Stimulated activated naive CD8-positive, alpha-beta T cell treated with anti-CD3 and anti-CD28 coated beads, Interleukin-15, amount 100 ng/mL, for 72 hours (primary cell): ENCODE measurements at regions not wholly inside any gene's neighbourhood (a gene's known extent, or its start where the extent isn't known, plus 50 kb on each side); places are given as distances from the start of the nearest gene placed in this dataset.

Source experiments
- ATAC-seq: fragments of 150-1000 bp; cut with Tn5 transposase; 2 replicates; pipeline ENCODE4 v1.10.0; 2021; ENCODE audit warnings: mild to moderate bottlenecking, moderate library complexity
- DNase-seq, 2 donors: peaks; one replicate each; pipeline ENCODE4 v3.0.0; 2021 to 2022
- H3K27ac Mint-ChIP-seq, 2 donors: one replicate each; pipeline ENCODE4 v1.8.0; 2022; ENCODE audit warnings: mild to moderate bottlenecking in 2 of 2, mixed read lengths in 2 of 2, moderate library complexity in 2 of 2
- H3K27me3 Mint-ChIP-seq: one replicate; pipeline ENCODE4 v1.8.0; 2022; ENCODE audit warnings: mixed read lengths
- H3K4me1 Mint-ChIP-seq: one replicate; pipeline ENCODE4 v1.8.0; 2022; ENCODE audit warnings: mild to moderate bottlenecking, mixed read lengths
- H3K4me3 Mint-ChIP-seq, 2 donors: one replicate each; pipeline ENCODE4 v1.8.0; 2022; ENCODE audit warnings: mild to moderate bottlenecking in 2 of 2, mixed read lengths in 2 of 2, moderate library complexity in 1 of 2
- H3K9me3 Mint-ChIP-seq, 2 donors: one replicate each; pipeline ENCODE4 v1.8.0; 2022; ENCODE audit warnings: mixed read lengths in 2 of 2

DNA sequence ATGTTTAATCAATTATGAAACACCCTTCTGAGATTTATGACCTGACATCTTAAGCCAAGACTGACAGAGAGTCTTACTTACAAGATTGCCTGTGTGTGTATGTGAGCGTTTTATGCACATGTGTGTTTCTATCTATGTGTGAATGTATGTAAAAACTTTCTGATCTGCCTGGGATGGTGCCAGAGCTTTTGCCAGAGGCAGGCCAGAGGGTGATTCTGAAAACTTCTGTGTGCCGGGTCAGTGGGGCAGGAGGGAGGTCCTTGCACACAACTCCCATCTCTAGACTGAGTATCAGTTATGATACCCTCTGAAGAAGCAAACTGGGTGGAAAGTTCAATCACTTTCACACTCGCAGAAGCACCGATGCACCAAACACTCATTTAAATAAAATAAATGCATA is 335.0 kb upstream of the NT5C1B start:
- no peaks in the 10 kb centered on the region for H3K4me1 Mint-ChIP-seq
- ATAC-seq = no peak
- peak overlapping the region in 1 of 2 donors; percentile 34 for H3K27ac Mint-ChIP-seq
- H3K9me3 Mint-ChIP-seq = peaks cover 0 to 7% of the 10 kb centered on the region in 2 donors
- H3K27me3 Mint-ChIP-seq = no peaks in the 10 kb centered on the region
- H3K4me3 Mint-ChIP-seq = no peak overlapping the region
- DNase-seq = no peak

DNA sequence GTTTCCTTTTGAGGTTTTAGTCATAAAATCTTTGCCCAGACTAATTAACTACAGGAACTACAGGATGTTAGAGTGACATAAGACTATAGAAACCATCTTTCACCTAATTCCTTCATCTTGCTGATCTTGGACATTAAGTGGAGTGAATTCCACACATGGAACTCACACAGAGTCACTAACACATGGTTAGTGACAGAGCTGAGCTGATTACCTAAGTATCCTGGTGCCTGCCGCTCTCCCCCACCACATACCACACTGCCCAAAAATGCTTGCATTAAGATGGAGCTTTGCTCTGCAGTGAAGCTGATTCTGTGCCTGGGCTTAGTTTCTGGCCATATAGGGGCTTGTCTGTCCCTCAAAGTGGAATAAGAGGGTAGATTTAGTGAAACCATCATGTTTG is 332.9 kb upstream of the NT5C1B start:
- no peak overlapping the region for H3K4me3 Mint-ChIP-seq

DNA sequence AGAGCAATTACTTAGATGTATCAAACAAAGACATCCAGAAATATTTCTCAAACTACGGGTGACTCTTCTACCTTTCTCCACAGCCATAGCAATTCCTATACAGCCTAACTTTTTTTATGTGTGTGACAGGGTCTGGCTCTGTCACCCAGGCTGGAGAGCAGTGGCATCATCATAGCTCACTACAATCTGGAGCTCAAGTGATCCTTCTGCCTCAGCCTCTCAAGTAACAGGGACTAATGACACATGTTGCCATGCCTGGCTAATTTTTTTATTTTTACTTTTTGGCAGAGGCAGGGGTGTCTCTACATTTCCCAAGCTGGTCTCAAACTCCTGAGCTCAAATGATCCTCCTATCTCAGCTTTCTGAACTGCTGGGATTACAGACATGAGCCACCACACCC is 328.9 kb upstream of the NT5C1B start:
- Mint-ChIP-seq H3K27ac (no peak overlapping the region), H3K4me1 (no peaks in the 10 kb centered on the region), H3K27me3 (no peaks in the 10 kb centered on the region), H3K9me3 (no peaks in the 10 kb centered on the region), H3K4me3 (no peak overlapping the region)
- DNase-seq = no peak
- ATAC-seq = no peak

More for the DNA sequence above, 332.9 kb upstream of the NT5C1B start:
- no peak for ATAC-seq
- Mint-ChIP-seq H3K27me3 (no peaks in the 10 kb centered on the region), H3K27ac (peak overlapping the region; percentile 28 to 44), H3K9me3 (peaks cover 0 to 6% of the 10 kb centered on the region in 2 donors), H3K4me1 (no peaks in the 10 kb centered on the region)
- DNase-seq = no peak

DNA sequence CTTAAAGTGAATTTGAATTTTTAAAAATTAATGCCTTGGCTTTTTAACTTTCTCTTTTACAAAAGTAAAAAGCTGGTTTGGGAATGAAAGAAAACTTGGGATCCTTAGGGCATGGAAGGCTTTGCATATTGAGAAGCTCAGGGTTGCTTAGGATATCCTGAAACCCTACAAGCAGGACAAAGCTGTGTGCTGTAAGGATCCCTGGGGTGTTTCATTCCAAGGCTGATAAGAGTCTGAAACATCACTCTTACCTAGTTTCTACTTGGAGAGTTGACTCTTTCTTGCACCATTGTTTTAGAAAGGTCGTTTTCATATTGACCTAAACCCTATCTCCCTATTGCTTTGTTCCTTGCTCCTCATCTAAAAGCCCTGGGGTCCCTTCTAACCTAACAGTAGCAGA is 325.9 kb upstream of the NT5C1B start:
- H3K4me3 Mint-ChIP-seq = no peak overlapping the region
- DNase-seq (no peak), ATAC-seq (no peak)
- H3K4me1 Mint-ChIP-seq = no peaks in the 10 kb centered on the region
- H3K9me3 Mint-ChIP-seq = peaks cover 5 to 9% of the 10 kb centered on the region in 2 donors
- H3K27me3 Mint-ChIP-seq = no peaks in the 10 kb centered on the region
- H3K27ac Mint-ChIP-seq = no peak overlapping the region

DNA sequence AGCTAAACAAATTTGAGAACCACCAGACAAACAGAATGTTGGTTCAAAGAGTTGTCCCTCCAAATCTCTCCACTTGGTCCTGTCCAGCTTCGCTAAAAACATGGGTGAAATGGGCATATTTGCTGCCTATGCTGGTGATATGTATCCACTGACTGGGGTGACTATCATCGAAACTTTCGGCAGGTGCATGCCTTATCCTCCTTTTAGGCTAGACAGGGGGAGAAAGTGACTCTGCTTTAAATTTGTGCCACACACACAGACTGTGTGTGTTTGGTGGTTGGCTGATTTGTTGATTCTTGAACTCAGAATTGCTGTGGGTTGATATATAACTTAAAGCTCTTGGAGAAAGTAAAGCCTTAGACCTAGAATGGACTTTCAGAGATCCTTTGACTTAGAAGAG is 324.1 kb upstream of the NT5C1B start:
- no peaks in the 10 kb centered on the region for H3K4me1 Mint-ChIP-seq
- H3K27ac Mint-ChIP-seq = no peak overlapping the region
- DNase-seq = no peak
- H3K9me3 Mint-ChIP-seq = peaks cover 5 to 9% of the 10 kb centered on the region in 2 donors
- no peak overlapping the region for H3K4me3 Mint-ChIP-seq
- H3K27me3 Mint-ChIP-seq = no peaks in the 10 kb centered on the region
- no peak for ATAC-seq

DNA sequence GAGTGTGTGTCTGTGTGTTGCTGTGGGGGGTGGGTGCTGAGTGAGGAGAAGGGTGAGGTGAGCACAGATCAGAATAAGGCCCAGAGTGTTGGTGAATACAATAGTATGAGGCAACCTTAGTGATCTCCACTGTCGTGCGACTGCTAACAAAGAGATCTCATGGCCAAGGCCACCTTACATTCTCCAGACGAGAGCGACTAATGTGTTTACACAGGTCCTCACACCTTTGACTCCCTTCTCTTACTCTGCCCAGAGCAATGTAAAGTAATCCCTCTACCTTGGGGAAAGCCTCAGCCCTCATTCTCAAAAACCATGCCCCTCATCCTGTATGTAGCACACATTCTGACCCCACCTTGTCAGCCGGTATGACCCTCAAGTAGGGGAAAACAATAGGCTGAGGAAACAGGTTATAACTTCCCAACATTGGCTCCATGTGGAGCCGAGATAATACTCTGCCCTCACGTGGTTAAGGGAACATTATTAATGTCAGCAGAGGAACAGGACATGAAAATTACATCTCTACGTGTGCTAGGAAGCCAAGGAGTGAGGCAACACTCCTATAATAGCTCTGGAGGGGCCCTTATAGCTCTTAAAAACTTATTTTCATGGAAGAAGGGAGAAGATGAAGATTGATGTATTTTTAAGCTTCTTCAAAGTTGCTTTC is 323.0 kb upstream of the NT5C1B start:
- DNase-seq (no peak), ATAC-seq (no peak)
- no peak overlapping the region for H3K27ac Mint-ChIP-seq
- no peak overlapping the region for H3K4me3 Mint-ChIP-seq
- no peaks in the 10 kb centered on the region for H3K4me1 Mint-ChIP-seq
- H3K27me3 Mint-ChIP-seq = no peaks in the 10 kb centered on the region
- H3K9me3 Mint-ChIP-seq = peaks cover 5 to 9% of the 10 kb centered on the region in 2 donors

DNA sequence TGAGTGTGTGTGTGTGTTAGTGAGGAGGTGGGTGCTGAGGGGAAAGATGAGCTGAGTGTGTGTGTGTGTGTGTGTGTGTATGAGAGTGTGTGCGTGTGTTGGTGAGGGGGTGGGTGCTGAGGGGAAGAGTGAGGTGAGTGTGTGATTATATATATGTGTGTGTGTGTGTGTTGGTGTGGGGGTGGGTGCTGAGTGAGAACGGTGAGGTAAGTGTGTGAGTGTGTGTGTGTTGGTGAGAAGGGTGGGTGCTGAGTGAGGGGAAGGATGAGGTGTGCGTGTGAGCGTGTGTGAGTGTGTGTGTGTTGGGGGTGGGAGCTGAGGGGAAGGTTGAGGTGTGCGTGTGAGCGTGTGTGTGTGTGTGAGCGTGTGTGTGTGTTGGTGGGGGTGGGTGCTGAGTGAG is 322.0 kb upstream of the NT5C1B start:
- ATAC-seq = no peak
- DNase-seq = no peak
- Mint-ChIP-seq H3K27me3 (no peaks in the 10 kb centered on the region), H3K27ac (peak overlapping the region in 1 of 2 donors; percentile 55), H3K4me3 (no peak overlapping the region), H3K9me3 (peaks cover 5 to 9% of the 10 kb centered on the region in 2 donors), H3K4me1 (no peaks in the 10 kb centered on the region)

DNA sequence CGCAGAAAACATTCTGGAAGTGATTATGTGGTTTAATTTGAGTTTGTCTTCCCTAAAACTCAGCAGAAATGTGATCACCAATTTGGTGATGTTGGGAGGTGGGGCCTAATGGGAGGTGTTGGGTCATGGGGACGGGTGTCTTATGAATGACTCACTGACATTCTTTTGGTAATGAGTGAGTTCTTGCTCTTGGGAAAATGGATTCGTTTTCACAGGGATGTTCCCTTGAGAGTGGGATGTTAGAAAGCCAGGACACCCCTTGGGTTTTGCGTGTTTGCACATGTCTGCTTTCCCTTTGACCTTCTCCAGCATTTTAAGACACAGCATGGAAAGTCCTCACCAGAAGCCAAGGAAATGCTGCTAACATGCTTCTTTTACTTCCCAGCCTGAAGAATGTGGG is 321.5 kb upstream of the NT5C1B start:
- no peak for DNase-seq

DNA sequence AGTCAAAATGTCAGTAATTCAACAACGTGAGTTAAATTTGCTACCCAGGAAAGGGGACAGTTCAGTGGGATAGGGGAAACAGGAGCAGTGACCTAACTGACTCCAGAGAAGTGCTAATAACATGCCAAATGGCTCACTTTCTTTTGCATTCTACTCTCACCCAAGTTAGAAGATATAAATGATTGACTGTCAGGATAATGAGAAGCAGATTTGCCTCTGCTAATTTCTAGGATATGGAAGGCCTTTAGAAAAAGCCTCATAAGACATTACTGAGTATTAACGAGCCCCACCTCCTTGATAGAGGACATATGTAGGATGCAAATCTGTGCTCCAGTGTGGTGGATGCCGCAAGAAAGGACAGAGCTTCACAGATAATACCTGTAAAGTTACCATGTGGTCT is 318.6 kb upstream of the NT5C1B start:
- no peak for ATAC-seq
- Mint-ChIP-seq H3K27ac (no peak overlapping the region), H3K4me3 (no peak overlapping the region), H3K4me1 (no peaks in the 10 kb centered on the region), H3K9me3 (peaks cover 5 to 9% of the 10 kb centered on the region in 2 donors), H3K27me3 (no peaks in the 10 kb centered on the region)
- no peak for DNase-seq

More for the DNA sequence above, 321.5 kb upstream of the NT5C1B start:
- H3K4me3 Mint-ChIP-seq = no peak overlapping the region
- peaks cover 5 to 9% of the 10 kb centered on the region in 2 donors for H3K9me3 Mint-ChIP-seq
- H3K27me3 Mint-ChIP-seq = no peaks in the 10 kb centered on the region
- ATAC-seq = no peak
- H3K27ac Mint-ChIP-seq = peak overlapping the region in 1 of 2 donors; percentile 80
- no peaks in the 10 kb centered on the region for H3K4me1 Mint-ChIP-seq

DNA sequence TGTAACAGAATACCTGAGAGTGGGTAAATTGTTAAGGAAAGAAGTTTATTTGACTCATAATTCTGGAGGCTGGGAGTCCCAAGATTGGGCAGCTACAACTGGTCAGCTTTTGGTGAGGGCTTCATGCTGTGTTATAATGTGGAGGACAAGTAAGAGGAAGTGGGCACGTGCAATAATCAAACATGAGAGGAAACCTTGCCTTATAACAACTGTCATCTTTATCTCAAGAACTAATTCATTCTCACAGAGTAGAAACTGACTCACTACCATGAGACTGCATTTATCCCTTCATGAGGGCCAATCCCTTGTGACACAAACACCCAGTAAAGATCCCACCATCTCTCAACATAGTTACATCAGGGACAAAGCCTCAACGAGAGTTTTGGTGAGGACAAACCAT is 318.1 kb upstream of the NT5C1B start:
- H3K4me1 Mint-ChIP-seq = no peaks in the 10 kb centered on the region
- no peaks in the 10 kb centered on the region for H3K27me3 Mint-ChIP-seq
- no peak overlapping the region for H3K4me3 Mint-ChIP-seq
- peaks cover 5 to 9% of the 10 kb centered on the region in 2 donors for H3K9me3 Mint-ChIP-seq
- H3K27ac Mint-ChIP-seq = no peak overlapping the region
- ATAC-seq (no peak), DNase-seq (no peak)

DNA sequence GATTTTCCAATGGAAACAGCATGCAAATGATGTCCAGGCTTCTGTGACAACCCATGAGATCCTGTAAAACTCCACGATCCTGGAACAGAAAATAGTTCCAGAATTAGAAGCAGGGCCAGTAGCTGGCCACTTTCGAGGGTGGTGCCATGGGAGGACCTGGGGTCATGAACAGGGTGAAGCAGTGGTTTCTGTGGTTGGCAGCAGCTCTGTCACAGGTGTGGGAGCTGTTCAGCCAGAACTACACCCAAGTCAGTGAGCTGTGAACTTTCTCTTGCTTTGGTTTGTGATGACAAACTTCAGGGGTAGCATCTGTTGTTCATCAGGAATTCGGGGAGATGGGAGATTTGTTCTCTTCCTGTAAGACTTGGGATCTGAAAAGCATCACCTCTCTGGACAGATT is 314.4 kb upstream of the NT5C1B start:
- H3K27ac Mint-ChIP-seq = no peak overlapping the region
- no peaks in the 10 kb centered on the region for H3K4me1 Mint-ChIP-seq
- H3K4me3 Mint-ChIP-seq = no peak overlapping the region
- ATAC-seq (no peak), DNase-seq (no peak)
- H3K27me3 Mint-ChIP-seq = no peaks in the 10 kb centered on the region
- no peaks in the 10 kb centered on the region for H3K9me3 Mint-ChIP-seq

DNA sequence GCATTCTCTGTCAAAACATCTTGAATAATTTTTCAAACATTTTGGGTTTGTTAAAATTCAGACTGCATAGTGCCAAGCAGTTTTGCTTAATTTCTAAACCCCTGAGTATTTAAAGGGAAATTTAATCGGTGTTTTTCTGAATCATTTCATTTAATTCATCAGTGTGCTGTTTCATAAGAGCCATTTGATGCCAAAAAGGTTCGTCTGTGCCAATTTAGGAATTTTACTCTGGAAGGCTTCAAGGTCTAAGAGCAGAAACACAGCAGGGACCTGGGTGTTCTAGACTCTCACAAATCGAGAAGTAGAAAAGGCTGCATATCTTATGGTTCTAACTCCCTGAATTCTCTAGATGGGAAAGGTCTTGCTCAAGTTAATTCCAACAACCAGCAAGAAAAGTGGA is 311.9 kb upstream of the NT5C1B start:
- ATAC-seq (no peak), DNase-seq (no peak)
- Mint-ChIP-seq H3K27me3 (no peaks in the 10 kb centered on the region), H3K4me1 (no peaks in the 10 kb centered on the region), H3K9me3 (no peaks in the 10 kb centered on the region), H3K27ac (no peak overlapping the region), H3K4me3 (no peak overlapping the region)

DNA sequence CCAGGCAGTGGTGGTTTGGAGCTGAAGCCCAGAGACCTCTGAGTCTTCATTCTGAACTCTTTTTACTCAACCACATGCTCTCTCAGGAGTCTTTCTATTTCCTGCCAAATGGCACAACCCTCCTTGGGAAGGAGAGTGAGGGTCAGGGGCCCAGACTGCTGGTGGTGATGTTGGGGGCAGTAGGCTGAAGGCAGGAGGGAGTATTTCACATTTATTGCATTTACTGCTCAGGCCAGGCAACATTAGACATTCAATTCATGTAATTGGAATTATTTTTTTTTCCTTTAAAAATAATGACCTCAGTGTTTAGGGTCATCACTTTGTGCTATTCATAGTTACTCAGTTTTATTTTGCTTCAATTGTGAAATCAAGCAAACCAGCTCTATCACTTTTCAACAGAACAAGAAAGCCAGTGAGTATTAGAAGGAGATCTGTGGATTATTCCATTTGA is 311.3 kb upstream of the NT5C1B start:
- Mint-ChIP-seq H3K9me3 (no peaks in the 10 kb centered on the region), H3K4me3 (no peak overlapping the region), H3K27ac (no peak overlapping the region), H3K4me1 (no peaks in the 10 kb centered on the region), H3K27me3 (no peaks in the 10 kb centered on the region)
- DNase-seq = no peak
- ATAC-seq = no peak

DNA sequence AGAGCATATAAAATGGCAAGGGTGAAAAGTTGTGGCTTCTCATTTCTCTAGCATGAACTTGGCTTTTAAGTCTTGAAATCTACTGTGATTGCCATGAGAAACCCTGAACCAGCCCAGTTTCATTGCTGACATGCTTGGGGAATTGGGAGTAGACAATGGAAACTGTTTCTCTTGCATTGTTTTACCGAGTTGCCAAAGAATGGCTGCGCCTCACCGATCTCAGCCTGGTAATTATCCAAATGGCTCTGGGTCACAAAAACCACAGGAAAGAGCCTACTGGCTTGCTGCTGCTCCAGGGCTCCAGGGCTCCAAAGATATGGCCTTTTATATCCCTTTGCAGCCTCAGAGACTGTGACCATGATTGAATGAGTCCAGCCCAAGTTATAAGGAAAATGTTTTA is 310.4 kb upstream of the NT5C1B start:
- no peak overlapping the region for H3K4me3 Mint-ChIP-seq
- H3K27me3 Mint-ChIP-seq = no peaks in the 10 kb centered on the region
- H3K27ac Mint-ChIP-seq = no peak overlapping the region
- DNase-seq (no peak), ATAC-seq (no peak)
- H3K4me1 Mint-ChIP-seq = no peaks in the 10 kb centered on the region
- H3K9me3 Mint-ChIP-seq = no peaks in the 10 kb centered on the region

DNA sequence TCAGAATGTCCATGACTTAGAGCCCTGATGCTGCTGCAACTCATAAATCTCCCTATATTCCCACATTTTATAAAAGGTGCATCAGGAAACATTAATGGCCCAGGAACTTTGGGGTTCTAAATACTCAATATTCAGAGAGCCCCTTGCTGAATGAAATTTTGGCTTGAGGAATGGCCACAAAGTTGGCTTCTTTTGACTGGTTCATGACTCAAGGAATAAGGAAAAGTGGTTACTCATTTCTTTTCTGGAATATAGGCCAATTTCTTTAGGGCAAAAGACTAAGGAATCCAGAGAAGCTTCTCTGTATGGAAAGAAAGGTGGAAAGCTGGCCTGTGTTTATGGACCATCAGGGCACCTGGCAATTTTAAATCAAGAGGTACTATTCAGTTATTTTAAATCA is 308.9 kb upstream of the NT5C1B start:
- DNase-seq (no peak), ATAC-seq (no peak)
- Mint-ChIP-seq H3K4me1 (no peaks in the 10 kb centered on the region), H3K27me3 (no peaks in the 10 kb centered on the region), H3K27ac (no peak overlapping the region), H3K9me3 (no peaks in the 10 kb centered on the region), H3K4me3 (no peak overlapping the region)

DNA sequence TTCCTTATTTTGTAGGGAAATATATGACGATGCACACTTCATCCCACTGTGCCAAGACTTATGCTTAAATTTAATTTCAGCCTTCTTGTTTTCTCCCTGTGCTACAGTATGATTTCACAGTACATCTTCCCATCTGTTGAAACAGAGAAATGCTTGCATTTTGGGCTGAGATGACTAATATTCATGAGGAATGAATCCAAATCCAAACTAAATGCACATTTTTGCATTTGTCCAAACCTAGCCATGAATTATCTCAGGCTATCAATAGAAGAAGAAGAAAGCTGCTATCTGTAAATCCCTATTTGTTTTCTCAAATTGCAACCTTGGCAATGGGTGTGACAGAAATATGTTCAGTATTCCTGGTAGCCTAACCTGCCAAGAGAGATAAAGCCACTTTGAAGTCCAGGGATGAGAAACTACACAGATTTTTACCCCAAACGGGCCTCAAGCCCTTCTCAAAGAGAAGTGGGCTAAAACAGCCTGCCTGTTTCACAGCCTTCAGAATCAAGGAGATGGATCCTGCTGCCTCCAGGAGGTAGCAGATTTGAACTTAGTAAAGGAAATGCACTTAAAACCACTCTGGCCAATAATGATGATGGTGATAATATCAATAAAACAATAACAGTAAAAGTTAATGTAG is 306.9 kb upstream of the NT5C1B start:
- Mint-ChIP-seq H3K4me3 (no peak overlapping the region), H3K4me1 (no peaks in the 10 kb centered on the region), H3K27ac (no peak overlapping the region), H3K9me3 (no peaks in the 10 kb centered on the region), H3K27me3 (no peaks in the 10 kb centered on the region)
- no peak for DNase-seq
- no peak for ATAC-seq
